WERI-Rb-1 (cell line): ENCODE measurements at regions not wholly inside any gene's neighbourhood (a gene's known extent, or its start where the extent isn't known, plus 50 kb on each side); places are given as distances from the start of the nearest gene placed in this dataset.

Experiments used
- DNase-seq: peaks from one replicate; pipeline ENCODE4 v3.0.0-alpha.2; 2020
- H3K27ac ChIP-seq: fragments of 250-450 bp; sonication (Bioruptor Pico); 2 replicates; pipeline ENCODE4 v1.5.1; 2020; ENCODE audit warnings: mild to moderate bottlenecking, moderate library complexity
- H3K27me3 ChIP-seq: fragments of 250-450 bp; sonication (Bioruptor Pico); 2 replicates; pipeline ENCODE4 v1.5.1; 2021; ENCODE audit warnings: mild to moderate bottlenecking, low read depth, moderate library complexity; ENCODE audit not compliant: insufficient read depth, severe bottlenecking
- H3K36me3 ChIP-seq: fragments of 250-450 bp; sonication (Bioruptor Pico); 2 replicates; pipeline ENCODE4 v1.5.1; 2020; ENCODE audit warnings: mild to moderate bottlenecking, moderate library complexity
- H3K4me3 ChIP-seq: 2 replicates; pipeline ENCODE4 v1.5.1; 2011; ENCODE audit warnings: low read depth, mild to moderate bottlenecking, control low read depth, low read length
- H3K9me3 ChIP-seq: fragments of 250-450 bp; sonication (Bioruptor Pico); 2 replicates; pipeline ENCODE4 v1.5.1; 2021; ENCODE audit warnings: mild to moderate bottlenecking, moderate library complexity; ENCODE audit not compliant: severe bottlenecking
- TF ChIP-seq, protein P1 (sequence below): IDR thresholded peaks from 2 replicates; pipeline ENCODE4 v1.5.1; 2011; ENCODE audit warnings: low read depth, mild to moderate bottlenecking, control low read depth, inconsistent platforms, low read length

DNA sequence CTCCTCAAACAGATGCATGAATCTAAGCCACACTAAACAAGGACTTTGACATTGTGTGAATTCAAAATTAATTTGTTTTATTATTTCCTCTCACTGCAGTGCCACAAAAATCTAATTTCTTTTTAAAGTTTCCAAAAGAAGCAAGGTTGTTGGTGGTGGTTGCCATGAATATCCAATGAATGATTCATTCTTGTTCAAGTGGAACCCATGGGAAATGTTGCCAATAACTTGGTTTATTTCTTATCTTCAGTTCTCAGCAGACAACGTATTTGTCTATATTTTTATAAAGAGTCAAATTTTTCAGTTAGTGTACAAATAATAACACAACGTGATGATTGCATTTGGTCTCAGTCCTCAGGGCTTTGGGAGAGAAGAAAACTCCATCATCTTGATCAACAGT lies 309.4 kb upstream of the NOCT start:
- H3K4me3 ChIP-seq, result no peak overlapping the region
- no peaks in the 10 kb centered on the region for H3K9me3 ChIP-seq
- DNase-seq, result no peak
- no peaks in the 10 kb centered on the region for H3K36me3 ChIP-seq
- H3K27ac ChIP-seq, result no peak overlapping the region
- TF ChIP-seq, protein P1, sequence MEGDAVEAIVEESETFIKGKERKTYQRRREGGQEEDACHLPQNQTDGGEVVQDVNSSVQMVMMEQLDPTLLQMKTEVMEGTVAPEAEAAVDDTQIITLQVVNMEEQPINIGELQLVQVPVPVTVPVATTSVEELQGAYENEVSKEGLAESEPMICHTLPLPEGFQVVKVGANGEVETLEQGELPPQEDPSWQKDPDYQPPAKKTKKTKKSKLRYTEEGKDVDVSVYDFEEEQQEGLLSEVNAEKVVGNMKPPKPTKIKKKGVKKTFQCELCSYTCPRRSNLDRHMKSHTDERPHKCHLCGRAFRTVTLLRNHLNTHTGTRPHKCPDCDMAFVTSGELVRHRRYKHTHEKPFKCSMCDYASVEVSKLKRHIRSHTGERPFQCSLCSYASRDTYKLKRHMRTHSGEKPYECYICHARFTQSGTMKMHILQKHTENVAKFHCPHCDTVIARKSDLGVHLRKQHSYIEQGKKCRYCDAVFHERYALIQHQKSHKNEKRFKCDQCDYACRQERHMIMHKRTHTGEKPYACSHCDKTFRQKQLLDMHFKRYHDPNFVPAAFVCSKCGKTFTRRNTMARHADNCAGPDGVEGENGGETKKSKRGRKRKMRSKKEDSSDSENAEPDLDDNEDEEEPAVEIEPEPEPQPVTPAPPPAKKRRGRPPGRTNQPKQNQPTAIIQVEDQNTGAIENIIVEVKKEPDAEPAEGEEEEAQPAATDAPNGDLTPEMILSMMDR, result no peak
- no peaks in the 10 kb centered on the region for H3K27me3 ChIP-seq

DNA sequence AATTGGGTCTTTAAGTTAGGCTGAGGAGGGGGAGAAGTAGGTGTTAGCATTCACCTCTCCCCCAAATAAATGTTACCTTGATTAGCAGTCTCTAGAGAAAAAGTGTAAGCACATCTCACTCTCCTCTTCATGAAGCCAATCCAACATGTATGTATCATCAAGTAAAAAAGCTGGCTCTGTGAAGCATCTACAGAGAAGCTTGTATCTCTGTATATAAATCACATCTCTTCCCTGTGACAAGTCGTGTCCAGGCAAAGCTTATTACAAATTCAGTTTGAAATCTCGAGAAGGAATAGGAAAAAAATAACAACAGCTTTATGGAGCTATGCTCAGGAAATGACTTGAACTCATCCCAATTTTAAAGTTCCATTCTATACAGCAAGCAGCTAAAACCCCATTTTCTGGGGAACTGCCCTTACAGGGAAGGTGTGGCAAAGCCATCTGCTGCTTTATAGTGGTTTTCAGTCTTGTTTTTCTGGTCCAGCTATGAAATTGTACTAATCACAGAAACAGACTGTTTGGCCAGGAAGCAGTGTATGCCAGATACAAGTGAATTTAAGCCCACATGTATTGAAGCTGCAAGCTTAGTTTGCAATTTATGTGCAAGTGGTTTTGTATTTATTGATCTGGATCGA lies 313.3 kb upstream of the NOCT start:
- H3K4me3 ChIP-seq, result no peak overlapping the region
- no peaks in the 10 kb centered on the region for H3K9me3 ChIP-seq
- no peak for DNase-seq
- TF ChIP-seq, protein P1, result no peak
- no peaks in the 10 kb centered on the region for H3K27me3 ChIP-seq
- no peaks in the 10 kb centered on the region for H3K36me3 ChIP-seq
- peak overlapping the region; percentile 55 for H3K27ac ChIP-seq

DNA sequence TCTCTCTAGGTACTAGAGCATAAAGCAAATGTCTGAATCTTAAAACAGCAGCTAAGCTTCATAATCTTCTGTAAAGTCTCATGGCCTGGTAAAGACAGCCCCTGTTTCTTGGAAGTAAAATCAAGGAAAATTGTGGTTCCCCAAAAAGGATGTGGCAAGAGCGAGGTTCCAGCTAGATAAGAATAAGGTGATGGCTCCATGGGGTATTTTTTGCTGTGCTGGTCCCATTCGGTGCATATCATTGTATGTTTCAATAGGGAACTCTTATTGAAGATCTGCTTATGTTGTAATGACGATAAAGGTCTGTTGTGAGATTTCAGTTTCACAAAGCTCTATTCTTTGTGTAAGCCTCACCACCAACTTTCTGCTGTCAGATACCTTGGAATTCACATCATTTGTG lies 316.9 kb upstream of the NOCT start:
- DNase-seq, result no peak
- Histone ChIP-seq H3K27ac (no peak overlapping the region), H3K4me3 (no peak overlapping the region), H3K36me3 (no peaks in the 10 kb centered on the region), H3K9me3 (no peaks in the 10 kb centered on the region), H3K27me3 (no peaks in the 10 kb centered on the region)
- TF ChIP-seq, protein P1, result no peak

DNA sequence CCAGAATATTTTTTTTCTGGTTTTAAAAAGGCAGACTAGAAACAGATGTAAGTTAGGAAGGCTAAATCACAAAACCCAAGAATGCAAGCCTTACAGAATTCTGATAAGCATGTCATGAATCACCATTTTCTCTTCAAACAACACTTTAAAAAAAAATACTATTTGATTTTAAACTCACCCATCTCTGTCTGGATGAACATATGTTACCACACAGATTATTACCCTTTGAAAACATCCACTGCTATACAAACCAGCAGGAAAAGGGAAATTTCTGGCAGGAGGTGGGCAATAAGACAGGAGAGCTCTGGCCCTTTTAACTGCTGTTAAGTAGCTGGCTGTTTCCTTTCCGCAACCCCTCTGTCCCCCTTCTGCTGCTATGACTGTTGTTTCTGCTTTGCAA lies 317.7 kb upstream of the NOCT start:
- TF ChIP-seq, protein P1, result no peak
- Histone ChIP-seq H3K36me3 (no peaks in the 10 kb centered on the region), H3K4me3 (no peak overlapping the region), H3K27me3 (no peaks in the 10 kb centered on the region), H3K27ac (no peak overlapping the region), H3K9me3 (no peaks in the 10 kb centered on the region)
- DNase-seq, result no peak

DNA sequence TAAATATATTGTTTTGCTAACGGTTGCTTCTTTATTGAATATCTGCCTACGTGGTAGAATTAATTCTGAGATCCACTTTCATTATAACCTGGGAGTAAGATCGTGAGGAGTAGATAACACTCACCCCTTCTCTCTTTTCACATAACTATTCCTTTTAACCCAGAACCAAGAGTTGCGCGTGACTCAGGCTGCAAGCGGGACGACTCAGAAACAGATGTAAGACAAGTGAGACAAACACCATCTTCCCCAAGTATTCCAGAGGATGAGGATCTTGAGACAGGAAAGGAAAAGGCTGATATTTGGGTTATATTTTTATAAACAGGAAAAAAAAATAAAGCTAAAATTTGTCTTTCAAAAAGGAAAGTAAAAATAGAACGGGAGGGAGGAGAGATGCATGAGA lies 318.8 kb upstream of the NOCT start:
- H3K27ac ChIP-seq, result no peak overlapping the region

More for the DNA sequence above, 318.8 kb upstream of the NOCT start:
- DNase-seq, result no peak
- TF ChIP-seq, protein P1, result no peak
- Histone ChIP-seq H3K9me3 (no peaks in the 10 kb centered on the region), H3K36me3 (no peaks in the 10 kb centered on the region), H3K27me3 (no peaks in the 10 kb centered on the region), H3K4me3 (no peak overlapping the region)
